Gastroesophageal sphincter (tissue), 4 donors: ENCODE measurements at regions not wholly inside any gene's neighbourhood (a gene's known extent, or its start where the extent isn't known, plus 50 kb on each side); places are given as distances from the start of the nearest gene placed in this dataset.
"Not testable (repeated sequence)": the region's sequence is repeated elsewhere in the genome, so short reads cannot be mapped to it uniquely, and the experiment has no call there.

Experiments used
- ATAC-seq: fragments of 150-250 bp; one replicate; pipeline ENCODE4 v1.9.1; 2016; ENCODE audit warnings: mild to moderate bottlenecking, moderate library complexity
- H3K27ac ChIP-seq, 4 donors: fragments of 200-600 bp; sonication (generic) in 3 of 4; 1 replicate in 3 of 4; 2 replicates in 1 of 4; pipeline ENCODE4 v1.5.1; 2016 to 2019
- H3K27me3 ChIP-seq: fragments of 200-600 bp; sonication (generic); one replicate; pipeline ENCODE4 v1.5.1; 2019
- H3K36me3 ChIP-seq, 2 donors: fragments of 200-600 bp; sonication (generic); one replicate each; pipeline ENCODE4 v1.5.1; 2019; ENCODE audit warnings: control low read depth in 1 of 2
- H3K4me1 ChIP-seq, 3 donors: fragments of 200-600 bp; sonication (generic); 1 replicate in 2 of 3; 2 replicates in 1 of 3; pipeline ENCODE4 v1.5.1; 2016 to 2019; ENCODE audit warnings: control low read depth in 2 of 3
- H3K4me3 ChIP-seq, 2 donors: fragments of 200-600 bp; sonication (generic); one replicate each; pipeline ENCODE4 v1.5.1; 2019; ENCODE audit warnings: mild to moderate bottlenecking in 1 of 2, moderate library complexity in 1 of 2
- H3K9me3 ChIP-seq, 3 donors: fragments of 200-600 bp; sonication (generic); one replicate each; pipeline ENCODE4 v1.5.1; 2017 to 2019; ENCODE audit warnings: control low read depth in 2 of 3
- EP300 ChIP-seq: sonication (generic); formaldehyde crosslinking; IDR thresholded peaks from one replicate; pipeline ENCODE4 v1.6.1; 2017; ENCODE audit warnings: antibody characterized with exemption, mild to moderate bottlenecking
- POLR2A ChIP-seq, 2 donors: fragments of 450-650 bp; IDR thresholded peaks; one replicate each; pipeline ENCODE4 v1.6.1; 2017; ENCODE audit warnings: antibody characterized with exemption in 2 of 2, mild to moderate bottlenecking in 2 of 2, moderate library complexity in 1 of 2
- POLR2AphosphoS5 ChIP-seq: sonication (generic); formaldehyde crosslinking; IDR thresholded peaks from one replicate; pipeline ENCODE4 v1.6.1; 2017; ENCODE audit warnings: antibody characterized with exemption
- WGBS, 2 donors: methylation state at CpG; one replicate each; pipeline ENCODE4 v1.1.5; 2018; ENCODE audit warnings: low coverage in 1 of 2; 5-methylcytosine and 5-hydroxymethylcytosine counted together
- TF ChIP-seq, protein P1 (sequence below), 4 experiments: fragments of 200-600 bp in 2 of 4; fragments of 450-650 bp in 2 of 4; sonication (generic) in 1 of 4; IDR thresholded peaks; one replicate each; pipeline ENCODE4 v1.5.1; 2017 to 2019; ENCODE audit warnings: antibody characterized with exemption in 4 of 4, mild to moderate bottlenecking in 2 of 4, moderate library complexity in 2 of 4

DNA sequence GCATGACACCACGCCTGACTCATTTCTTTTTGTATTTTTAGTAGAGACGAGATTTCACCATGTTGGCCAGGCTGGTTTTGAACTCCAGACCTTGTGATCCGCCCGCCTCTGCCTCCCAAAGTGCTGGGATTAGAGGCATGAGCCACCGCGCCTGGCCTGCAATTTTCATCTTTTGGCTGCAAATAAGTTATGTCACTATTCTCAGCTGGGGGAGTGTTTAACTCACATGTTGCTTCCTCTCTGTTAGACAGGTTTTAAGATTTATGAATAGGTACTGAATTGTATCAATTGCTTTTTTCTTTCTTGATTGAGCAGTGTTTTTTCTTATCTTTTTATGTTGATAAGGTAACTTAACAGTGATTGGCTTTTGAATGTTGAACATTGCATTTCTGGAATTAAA, 88.2 kb upstream of the ADCY2 start:
- WGBS, 2 donors = no CpG with 5 or more reads among the region's 6 CpGs

DNA sequence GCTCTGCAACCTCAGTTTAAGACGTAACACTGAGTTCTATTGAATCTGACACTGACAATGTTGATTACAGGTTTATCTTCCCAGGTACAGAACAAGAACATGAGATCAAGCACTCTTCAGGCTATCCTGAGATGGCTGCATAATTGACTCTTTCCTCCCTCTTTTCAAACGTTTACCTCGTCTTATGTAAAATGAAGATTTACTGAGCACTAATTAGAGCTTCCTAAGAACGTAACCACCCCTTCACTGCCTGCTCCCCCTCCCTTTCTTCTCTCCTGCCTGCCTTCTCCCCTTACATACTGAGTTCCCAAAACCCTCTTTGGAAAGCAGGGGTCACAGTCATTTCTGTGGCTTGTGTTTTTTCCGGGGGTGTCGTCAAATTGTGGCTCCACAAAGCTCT, 86.2 kb upstream of the ADCY2 start:
- ATAC-seq, H3K9me3 ChIP-seq, H3K27ac ChIP-seq, H3K27me3 ChIP-seq, H3K36me3 ChIP-seq, H3K4me3 ChIP-seq, H3K4me1 ChIP-seq: not testable (repeated sequence)
- WGBS, 2 donors = 23 to 42% methylated on average over 5 to 6 of the region's 6 CpGs

More for the DNA sequence above, 88.2 kb upstream of the ADCY2 start:
- not testable (repeated sequence) for H3K27ac ChIP-seq, ATAC-seq, H3K4me1 ChIP-seq, H3K27me3 ChIP-seq, H3K36me3 ChIP-seq, H3K9me3 ChIP-seq, H3K4me3 ChIP-seq

DNA sequence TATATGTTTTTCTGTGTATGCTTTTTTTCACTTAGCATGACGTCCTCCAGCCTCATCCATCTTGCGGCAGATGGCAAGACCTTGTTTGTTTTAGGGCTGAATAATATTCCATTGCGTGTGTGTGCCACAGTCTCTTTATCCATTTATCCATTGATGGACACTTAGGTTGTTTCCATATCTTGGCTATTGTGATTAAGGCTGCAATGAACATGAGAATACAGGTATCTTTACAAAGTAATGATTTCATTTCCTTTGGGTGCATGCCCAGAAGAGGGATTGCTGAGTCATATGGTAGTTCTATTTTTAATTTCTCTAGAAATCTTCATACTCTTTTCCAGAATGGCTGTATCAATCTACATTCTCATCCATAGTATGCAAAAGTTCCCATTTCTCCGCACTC, 85.3 kb upstream of the ADCY2 start:
- not testable (repeated sequence) for H3K27me3 ChIP-seq, H3K9me3 ChIP-seq, H3K4me1 ChIP-seq, H3K4me3 ChIP-seq, H3K36me3 ChIP-seq, ATAC-seq, H3K27ac ChIP-seq
- 54 to 63% methylated on average over 4 of the region's 4 CpGs for WGBS, 2 donors

DNA sequence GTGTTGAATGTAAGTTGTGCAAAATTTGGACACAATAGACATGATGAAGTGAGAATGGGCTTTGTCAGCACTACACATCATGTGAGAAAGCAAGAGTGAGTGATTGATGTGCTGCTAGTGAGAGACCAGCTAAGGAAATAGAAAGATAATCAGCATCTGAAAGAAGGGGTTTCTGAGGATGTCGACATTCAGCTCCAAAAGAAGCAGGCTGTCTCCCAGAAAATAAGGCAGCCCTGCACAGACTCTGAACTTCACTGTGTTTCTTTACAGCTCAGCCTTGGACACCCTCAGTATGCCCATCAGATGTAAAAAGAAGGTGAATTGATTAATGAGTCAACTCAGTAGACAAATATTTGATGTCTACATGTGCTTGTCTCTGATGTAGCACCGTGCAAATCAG, 80.8 kb upstream of the ADCY2 start:
- ATAC-seq = no peak
- Histone ChIP-seq H3K27me3 (no peaks in the 10 kb centered on the region), H3K4me1 (no peaks in the 10 kb centered on the region), H3K27ac (no peak overlapping the region), H3K36me3 (no peaks in the 10 kb centered on the region), H3K4me3 (no peak overlapping the region), H3K9me3 (no peaks in the 10 kb centered on the region)
- no peak for TF ChIP-seq POLR2AphosphoS5
- no peak for TF ChIP-seq EP300
- no peak for TF ChIP-seq POLR2A (IDR thresholded peaks at IDR 0.05)
- TF ChIP-seq, protein P1, sequence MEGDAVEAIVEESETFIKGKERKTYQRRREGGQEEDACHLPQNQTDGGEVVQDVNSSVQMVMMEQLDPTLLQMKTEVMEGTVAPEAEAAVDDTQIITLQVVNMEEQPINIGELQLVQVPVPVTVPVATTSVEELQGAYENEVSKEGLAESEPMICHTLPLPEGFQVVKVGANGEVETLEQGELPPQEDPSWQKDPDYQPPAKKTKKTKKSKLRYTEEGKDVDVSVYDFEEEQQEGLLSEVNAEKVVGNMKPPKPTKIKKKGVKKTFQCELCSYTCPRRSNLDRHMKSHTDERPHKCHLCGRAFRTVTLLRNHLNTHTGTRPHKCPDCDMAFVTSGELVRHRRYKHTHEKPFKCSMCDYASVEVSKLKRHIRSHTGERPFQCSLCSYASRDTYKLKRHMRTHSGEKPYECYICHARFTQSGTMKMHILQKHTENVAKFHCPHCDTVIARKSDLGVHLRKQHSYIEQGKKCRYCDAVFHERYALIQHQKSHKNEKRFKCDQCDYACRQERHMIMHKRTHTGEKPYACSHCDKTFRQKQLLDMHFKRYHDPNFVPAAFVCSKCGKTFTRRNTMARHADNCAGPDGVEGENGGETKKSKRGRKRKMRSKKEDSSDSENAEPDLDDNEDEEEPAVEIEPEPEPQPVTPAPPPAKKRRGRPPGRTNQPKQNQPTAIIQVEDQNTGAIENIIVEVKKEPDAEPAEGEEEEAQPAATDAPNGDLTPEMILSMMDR (IDR thresholded peaks at IDR 0.05) = no peak
- 51 to 72% methylated on average over 2 of the region's 2 CpGs for WGBS, 2 donors

DNA sequence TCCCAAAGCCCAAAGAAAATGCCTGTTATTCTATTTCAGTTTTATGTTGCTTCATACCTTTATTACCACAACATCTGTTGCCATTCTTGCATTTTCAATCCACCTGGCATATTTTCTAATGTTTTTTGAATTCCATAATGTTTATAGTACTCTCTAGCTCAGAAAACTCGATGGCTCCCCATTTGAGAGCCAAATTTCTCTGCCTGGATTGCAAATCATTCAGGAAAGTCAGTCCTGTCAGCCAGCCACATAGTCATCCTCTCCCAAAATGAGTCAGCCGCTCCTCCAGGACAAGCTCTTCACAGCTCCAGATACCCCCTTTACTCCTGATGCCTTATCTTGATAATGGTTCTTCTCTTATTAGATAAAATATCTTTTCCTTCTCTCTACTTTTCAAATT, 78.2 kb upstream of the ADCY2 start:
- H3K4me3 ChIP-seq = no peak overlapping the region
- ATAC-seq = no peak
- TF ChIP-seq POLR2AphosphoS5 (no peak), POLR2A (IDR thresholded peaks at IDR 0.05) (no peak), EP300 (no peak)
- TF ChIP-seq, protein P1 (IDR thresholded peaks at IDR 0.05) = no peak
- H3K27ac ChIP-seq = no peak overlapping the region
- H3K27me3 ChIP-seq = no peaks in the 10 kb centered on the region
- no peaks in the 10 kb centered on the region for H3K36me3 ChIP-seq
- H3K4me1 ChIP-seq = no peaks in the 10 kb centered on the region
- WGBS, 2 donors = 62 to 73% methylated on average over 2 of the region's 2 CpGs
- no peaks in the 10 kb centered on the region for H3K9me3 ChIP-seq

DNA sequence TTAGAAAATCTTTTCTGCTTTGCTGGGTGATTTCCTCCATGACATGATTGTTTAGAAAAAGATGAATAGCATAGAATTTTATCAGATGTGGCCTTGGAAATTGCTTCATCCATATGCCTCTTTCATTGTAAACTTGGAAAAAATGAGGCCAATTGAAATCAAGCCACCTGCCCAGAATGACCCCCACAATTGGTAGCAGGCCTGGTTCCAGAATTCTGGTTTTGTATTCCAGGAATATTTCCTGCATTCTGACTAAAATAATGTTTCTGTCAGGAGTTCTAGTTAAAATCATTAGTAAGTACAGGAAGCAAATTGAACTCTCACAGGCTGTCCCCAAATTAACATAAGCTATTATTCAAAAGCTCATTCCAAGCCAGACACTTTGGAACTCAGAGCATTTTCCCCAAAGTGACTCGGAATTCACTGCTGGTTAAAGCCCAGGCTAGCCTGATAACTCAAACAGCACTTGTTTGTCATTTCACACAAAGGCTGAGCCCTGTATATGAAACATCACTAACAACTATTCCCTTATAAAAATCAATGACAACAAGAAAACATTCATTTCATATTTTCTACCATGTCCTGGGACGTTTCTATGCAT, 75.1 kb upstream of the ADCY2 start:
- WGBS, 2 donors = 13 to 23% methylated on average over 2 of the region's 2 CpGs
- Histone ChIP-seq H3K27me3 (no peaks in the 10 kb centered on the region), H3K9me3 (no peaks in the 10 kb centered on the region), H3K27ac (no peak overlapping the region), H3K4me3 (no peak overlapping the region), H3K4me1 (no peaks in the 10 kb centered on the region), H3K36me3 (no peaks in the 10 kb centered on the region)
- no peak for TF ChIP-seq POLR2A (IDR thresholded peaks at IDR 0.05)
- TF ChIP-seq POLR2AphosphoS5 = no peak
- TF ChIP-seq, protein P1 (IDR thresholded peaks at IDR 0.05) = no peak
- no peak for TF ChIP-seq EP300
- ATAC-seq = no peak
